BLaER1 (cell line): ENCODE measurements at regions not wholly inside any gene's neighbourhood (a gene's known extent, or its start where the extent isn't known, plus 50 kb on each side); places are given as distances from the start of the nearest gene placed in this dataset.

Experiments
- H3K27ac ChIP-seq: shearing (Covaris generic); formaldehyde crosslinking; 2 replicates; pipeline ENCODE4 v1.8.1; 2022
- H3K27me3 ChIP-seq: shearing (Covaris generic); formaldehyde crosslinking; 2 replicates; pipeline ENCODE4 v1.8.1; 2022
- H3K36me3 ChIP-seq: shearing (Covaris generic); formaldehyde crosslinking; 2 replicates; pipeline ENCODE4 v1.8.1; 2022
- H3K4me1 ChIP-seq: shearing (Covaris generic); formaldehyde crosslinking; 2 replicates; pipeline ENCODE4 v1.8.1; 2022
- H3K4me2 ChIP-seq: shearing (Covaris generic); formaldehyde crosslinking; 2 replicates; pipeline ENCODE4 v1.8.1; 2022
- H3K4me3 ChIP-seq: shearing (Covaris generic); formaldehyde crosslinking; 2 replicates; pipeline ENCODE4 v1.8.1; 2022
- H3K9ac ChIP-seq: shearing (Covaris generic); formaldehyde crosslinking; 2 replicates; pipeline ENCODE4 v1.8.1; 2022
- H3K9me3 ChIP-seq: shearing (Covaris generic); formaldehyde crosslinking; 2 replicates; pipeline ENCODE4 v1.8.1; 2022
- H4K20me1 ChIP-seq: shearing (Covaris generic); formaldehyde crosslinking; 2 replicates; pipeline ENCODE4 v1.8.1; 2022
- Cebpa-rat ChIP-seq: shearing (Covaris generic); IDR thresholded peaks from 2 replicates; pipeline ENCODE4 v1.8.1; 2022

DNA sequence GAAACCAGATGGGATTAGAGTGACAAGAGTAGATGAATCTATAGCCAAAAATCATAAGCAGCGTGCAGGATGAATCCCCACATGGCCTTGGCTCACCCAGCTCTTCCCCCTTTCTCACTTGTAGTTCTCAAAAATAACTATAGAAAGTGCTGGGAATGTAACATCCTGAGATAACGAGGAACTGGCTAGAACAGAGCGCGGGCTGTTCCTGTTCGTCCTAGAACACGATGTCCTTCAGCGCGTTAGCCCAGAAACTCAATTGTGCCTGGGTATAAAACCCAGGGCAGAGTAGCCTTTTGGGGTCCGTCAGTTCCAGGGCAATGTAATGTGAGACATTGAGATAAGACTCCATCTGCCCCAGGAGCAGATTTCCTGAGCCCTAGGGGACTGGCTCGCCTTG is 326.2 kb downstream of the TSHZ3 start:
- Histone ChIP-seq H4K20me1 (no peaks in the 10 kb centered on the region), H3K27ac (no peak overlapping the region), H3K9me3 (peaks cover 4% of the 10 kb centered on the region; the same call in 1 of the 2 replicates), H3K4me2 (no peak overlapping the region), H3K9ac (no peak overlapping the region), H3K27me3 (no peaks in the 10 kb centered on the region), H3K36me3 (no peaks in the 10 kb centered on the region), H3K4me1 (no peaks in the 10 kb centered on the region), H3K4me3 (no peak overlapping the region)
- TF ChIP-seq Cebpa-rat, result no peak

GRCh38 chr19:31018936-31019335 is 330.3 kb downstream of the TSHZ3 start:
- H3K36me3 ChIP-seq, result no peaks in the 10 kb centered on the region
- H3K9me3 ChIP-seq, result no peaks in the 10 kb centered on the region
- TF ChIP-seq Cebpa-rat, result no peak
- no peak overlapping the region for H3K9ac ChIP-seq
- H3K27ac ChIP-seq, result no peak overlapping the region
- no peaks in the 10 kb centered on the region for H3K4me1 ChIP-seq
- H4K20me1 ChIP-seq, result no peaks in the 10 kb centered on the region
- H3K4me2 ChIP-seq, result no peak overlapping the region
- no peaks in the 10 kb centered on the region for H3K27me3 ChIP-seq
- H3K4me3 ChIP-seq, result no peak overlapping the region

- Histone ChIP-seq H3K27ac (no peak overlapping the region), H3K4me1 (no peaks in the 10 kb centered on the region), H3K36me3 (no peaks in the 10 kb centered on the region), H3K4me2 (no peak overlapping the region), H4K20me1 (no peaks in the 10 kb centered on the region), H3K9me3 (no peaks in the 10 kb centered on the region), H3K27me3 (no peaks in the 10 kb centered on the region), H3K4me3 (no peak overlapping the region), H3K9ac (no peak overlapping the region)
- no peak for TF ChIP-seq Cebpa-rat
Observed at GRCh38 chr19:31015778-31016177, 333.5 kb downstream of the TSHZ3 start.

DNA sequence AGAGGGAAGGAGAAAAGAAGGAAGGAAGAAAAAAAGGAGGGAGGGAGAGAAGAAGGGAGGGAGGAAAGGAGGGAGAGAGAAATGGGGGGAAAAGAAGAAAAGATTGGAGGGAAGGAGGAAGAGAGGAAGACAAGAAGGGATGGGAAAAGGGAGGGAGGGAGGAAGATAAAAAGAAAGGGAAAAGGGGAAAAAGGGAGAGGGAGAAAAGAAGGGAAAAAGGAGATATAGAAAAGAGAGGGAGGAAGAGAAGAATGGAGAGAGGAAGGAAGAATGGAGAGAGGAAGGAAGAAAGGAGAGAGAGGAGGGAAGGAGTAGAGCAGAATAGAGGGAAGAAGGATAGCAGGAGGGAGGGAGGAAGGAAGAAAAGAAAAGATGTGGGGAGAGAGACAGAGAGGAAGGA is 334.6 kb downstream of the TSHZ3 start:
- H3K4me2 ChIP-seq, result no peak overlapping the region
- H3K27me3 ChIP-seq, result no peaks in the 10 kb centered on the region
- H4K20me1 ChIP-seq, result no peaks in the 10 kb centered on the region
- no peak for TF ChIP-seq Cebpa-rat
- H3K9me3 ChIP-seq, result no peaks in the 10 kb centered on the region
- no peaks in the 10 kb centered on the region for H3K36me3 ChIP-seq
- no peaks in the 10 kb centered on the region for H3K4me1 ChIP-seq
- no peak overlapping the region for H3K4me3 ChIP-seq
- no peak overlapping the region for H3K9ac ChIP-seq
- no peak overlapping the region for H3K27ac ChIP-seq

DNA sequence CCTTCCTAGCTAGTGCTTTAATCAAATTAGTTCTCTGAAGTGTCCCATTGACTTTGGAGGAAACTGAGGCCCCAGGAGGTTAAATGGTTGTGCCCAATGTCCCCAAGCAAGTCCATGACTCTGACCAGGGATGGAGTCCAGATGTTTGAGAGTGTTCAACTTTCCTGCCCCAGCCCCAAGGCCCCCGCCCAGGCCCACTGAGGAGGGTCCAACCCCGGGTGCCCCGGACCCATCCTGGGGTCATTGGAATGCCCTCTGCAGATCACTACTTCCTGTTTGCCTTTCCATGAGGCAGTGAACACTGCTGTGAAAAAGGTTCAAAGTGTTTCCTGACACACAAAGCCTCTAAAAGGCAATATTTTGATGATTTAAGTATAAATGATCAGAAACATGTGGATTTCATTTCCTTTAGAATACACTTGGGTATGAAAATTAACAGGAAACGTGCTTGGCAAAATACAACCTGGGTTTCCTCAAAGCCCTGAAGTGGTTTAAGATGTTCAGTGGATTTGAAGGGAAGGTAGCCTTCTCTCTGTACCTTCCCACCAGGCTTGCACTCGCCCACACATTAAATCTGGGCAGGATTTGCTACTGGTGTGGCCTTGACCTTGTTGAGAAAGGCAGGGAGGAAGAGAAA is 335.7 kb downstream of the TSHZ3 start:
- Histone ChIP-seq H3K4me3 (no peak overlapping the region), H4K20me1 (no peaks in the 10 kb centered on the region), H3K36me3 (no peaks in the 10 kb centered on the region), H3K27me3 (no peaks in the 10 kb centered on the region), H3K27ac (no peak overlapping the region), H3K9me3 (no peaks in the 10 kb centered on the region), H3K9ac (no peak overlapping the region), H3K4me1 (no peaks in the 10 kb centered on the region), H3K4me2 (no peak overlapping the region)
- TF ChIP-seq Cebpa-rat, result no peak

GRCh38 chr19:31002518-31003244 is 346.6 kb downstream of the TSHZ3 start:
- Histone ChIP-seq H3K9ac (no peak overlapping the region), H4K20me1 (no peaks in the 10 kb centered on the region), H3K4me3 (no peak overlapping the region), H3K27ac (no peak overlapping the region), H3K9me3 (peaks cover 7% of the 10 kb centered on the region; the same call in 1 of the 2 replicates), H3K4me1 (no peaks in the 10 kb centered on the region), H3K4me2 (no peak overlapping the region), H3K27me3 (no peaks in the 10 kb centered on the region), H3K36me3 (no peaks in the 10 kb centered on the region)
- no peak for TF ChIP-seq Cebpa-rat

DNA sequence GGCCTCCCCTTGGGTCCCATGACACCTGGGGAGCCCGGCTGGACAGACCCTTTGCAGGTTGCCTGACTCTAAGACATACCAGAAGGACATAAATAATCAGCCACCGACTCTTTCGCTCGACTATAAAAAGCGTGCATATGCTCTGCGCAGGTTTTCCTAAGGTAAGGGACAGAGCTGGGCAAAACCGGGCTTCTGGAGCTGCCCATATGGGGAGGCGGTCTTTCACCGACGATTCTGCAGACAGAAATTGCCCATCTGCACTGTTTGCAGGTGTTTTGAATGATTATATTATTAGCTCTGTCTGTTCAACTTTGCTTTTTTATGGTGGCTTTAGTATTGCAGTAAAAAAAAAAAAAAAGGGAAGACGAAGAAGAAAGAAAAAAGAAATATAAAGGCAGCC is 347.2 kb downstream of the TSHZ3 start:
- H3K27me3 ChIP-seq, result no peaks in the 10 kb centered on the region
- H3K4me3 ChIP-seq, result no peak overlapping the region
- no peak overlapping the region for H3K27ac ChIP-seq
- H4K20me1 ChIP-seq, result no peaks in the 10 kb centered on the region
- peaks cover 7% of the 10 kb centered on the region; the same call in 1 of the 2 replicates for H3K9me3 ChIP-seq
- no peak overlapping the region for H3K4me2 ChIP-seq
- H3K36me3 ChIP-seq, result no peaks in the 10 kb centered on the region
- TF ChIP-seq Cebpa-rat, result no peak
- H3K9ac ChIP-seq, result no peak overlapping the region
- no peaks in the 10 kb centered on the region for H3K4me1 ChIP-seq

- no peak overlapping the region for H3K27ac ChIP-seq
- H3K4me1 ChIP-seq, result peaks cover 4% of the 10 kb centered on the region; the same call in 1 of the 2 replicates
- H3K9ac ChIP-seq, result no peak overlapping the region
- no peak overlapping the region for H3K4me3 ChIP-seq
- TF ChIP-seq Cebpa-rat, result no peak
- peaks cover 7% of the 10 kb centered on the region; the same call in 1 of the 2 replicates for H3K9me3 ChIP-seq
- H3K4me2 ChIP-seq, result no peak overlapping the region
- no peaks in the 10 kb centered on the region for H4K20me1 ChIP-seq
- H3K36me3 ChIP-seq, result no peaks in the 10 kb centered on the region
- H3K27me3 ChIP-seq, result no peaks in the 10 kb centered on the region
Observed at GRCh38 chr19:31000913-31001312, 348.3 kb downstream of the TSHZ3 start.

DNA sequence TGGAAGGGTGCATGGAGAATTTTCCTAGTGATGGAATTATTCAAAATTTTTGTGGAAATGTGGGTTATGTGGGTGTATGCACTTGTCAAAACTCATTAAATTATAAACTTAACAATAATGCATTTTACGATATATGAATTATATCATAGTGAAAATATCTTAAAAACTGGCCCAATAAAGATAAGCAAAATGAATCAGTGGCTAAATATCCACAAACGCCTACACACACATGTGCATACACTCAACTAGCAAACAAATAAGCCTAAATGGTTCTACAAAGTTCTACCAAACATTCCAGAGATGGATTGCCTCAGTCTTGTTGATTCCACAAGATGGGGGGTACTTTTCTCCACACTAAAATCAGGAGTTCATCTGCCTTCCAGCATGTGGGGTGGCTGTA is 349.5 kb downstream of the TSHZ3 start:
- Histone ChIP-seq H3K27me3 (no peaks in the 10 kb centered on the region), H3K4me1 (peaks cover 4% of the 10 kb centered on the region; the same call in 1 of the 2 replicates), H3K27ac (no peak overlapping the region), H3K9ac (no peak overlapping the region), H3K36me3 (no peaks in the 10 kb centered on the region), H3K4me3 (no peak overlapping the region), H3K4me2 (no peak overlapping the region), H4K20me1 (no peaks in the 10 kb centered on the region), H3K9me3 (no peaks in the 10 kb centered on the region)
- TF ChIP-seq Cebpa-rat, result no peak

DNA sequence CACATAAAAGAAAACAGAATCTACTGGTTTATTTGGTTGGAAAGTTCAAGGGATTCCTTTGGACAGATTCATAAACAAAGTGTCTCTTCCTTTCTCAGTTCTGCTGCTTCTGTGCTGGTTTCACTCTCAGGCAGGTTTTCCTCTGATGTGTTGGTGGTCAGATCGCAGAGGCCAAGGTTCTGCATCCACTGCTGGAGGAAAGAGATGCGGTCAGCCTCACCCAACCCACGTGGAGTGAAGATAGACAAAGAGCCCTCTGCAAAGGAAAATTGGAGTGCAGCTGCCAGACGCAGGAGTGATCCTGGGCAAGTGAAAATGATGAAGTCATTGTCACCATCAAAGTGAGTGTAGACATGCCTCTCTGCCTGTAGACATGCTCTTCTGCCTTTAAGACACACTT is 352.0 kb downstream of the TSHZ3 start:
- Histone ChIP-seq H3K4me1 (peaks cover 4% of the 10 kb centered on the region; the same call in 1 of the 2 replicates), H3K4me3 (no peak overlapping the region), H3K9me3 (no peaks in the 10 kb centered on the region), H3K27ac (no peak overlapping the region), H3K4me2 (no peak overlapping the region), H3K27me3 (no peaks in the 10 kb centered on the region), H3K36me3 (no peaks in the 10 kb centered on the region), H3K9ac (no peak overlapping the region), H4K20me1 (no peaks in the 10 kb centered on the region)
- TF ChIP-seq Cebpa-rat, result no peak
